ENCODE measurements at regions not wholly inside any gene's neighbourhood (a gene's known extent, or its start where the extent isn't known, plus 50 kb on each side); places are given as distances from the start of the nearest gene placed in this dataset.
A peak's percentile ranks its signal among the peaks of the same experiment; 100 is the strongest.

DNA sequence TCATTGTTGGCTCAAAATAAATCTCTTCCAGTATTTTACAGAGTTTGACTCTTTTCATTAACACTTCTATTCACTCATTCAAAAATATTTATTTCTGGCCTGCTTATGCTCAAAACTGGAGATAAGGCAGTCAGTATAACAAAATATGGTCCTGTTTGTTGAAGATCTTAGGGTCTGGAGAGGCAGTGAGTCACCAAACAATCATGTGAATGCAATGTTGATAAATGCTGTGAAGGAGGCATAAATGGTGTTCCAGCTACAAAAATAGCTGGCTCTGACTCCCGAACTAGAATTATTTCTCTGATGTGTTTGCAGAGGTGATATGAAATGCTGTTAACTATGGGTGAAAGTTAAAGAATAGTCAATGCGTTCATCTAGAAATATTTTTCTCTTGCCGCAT is 390.6 kb downstream of the AASDHPPT start:
- Histone ChIP-seq H3K27ac (ENCODE audit: low read depth in 2 of 2, low read length in 2 of 2) (no peak overlapping the region), H3K9me3 (ENCODE audit: control insufficient read depth in 2 of 3, insufficient read depth in 1 of 3, low read length in 3 of 3) (no peaks in the 10 kb centered on the region), H3K36me3 (ENCODE audit: control insufficient read depth in 2 of 3, insufficient read depth in 3 of 3, low read length in 3 of 3) (no peaks in the 10 kb centered on the region), H3K4me3 (ENCODE audit: low read length in 3 of 3) (no peak overlapping the region), H3K4me1 (ENCODE audit: control insufficient read depth in 2 of 3, insufficient read depth in 2 of 3, low read depth in 1 of 3, low read length in 3 of 3) (peaks cover 0 to 2% (median 0%) of the 10 kb centered on the region in 3 donors), H3K9ac (ENCODE audit: low read length in 3 of 3) (no peak overlapping the region), H3K27me3 (ENCODE audit: control insufficient read depth, insufficient read depth, low read length) (no peaks in the 10 kb centered on the region)
- TF ChIP-seq, protein P1, sequence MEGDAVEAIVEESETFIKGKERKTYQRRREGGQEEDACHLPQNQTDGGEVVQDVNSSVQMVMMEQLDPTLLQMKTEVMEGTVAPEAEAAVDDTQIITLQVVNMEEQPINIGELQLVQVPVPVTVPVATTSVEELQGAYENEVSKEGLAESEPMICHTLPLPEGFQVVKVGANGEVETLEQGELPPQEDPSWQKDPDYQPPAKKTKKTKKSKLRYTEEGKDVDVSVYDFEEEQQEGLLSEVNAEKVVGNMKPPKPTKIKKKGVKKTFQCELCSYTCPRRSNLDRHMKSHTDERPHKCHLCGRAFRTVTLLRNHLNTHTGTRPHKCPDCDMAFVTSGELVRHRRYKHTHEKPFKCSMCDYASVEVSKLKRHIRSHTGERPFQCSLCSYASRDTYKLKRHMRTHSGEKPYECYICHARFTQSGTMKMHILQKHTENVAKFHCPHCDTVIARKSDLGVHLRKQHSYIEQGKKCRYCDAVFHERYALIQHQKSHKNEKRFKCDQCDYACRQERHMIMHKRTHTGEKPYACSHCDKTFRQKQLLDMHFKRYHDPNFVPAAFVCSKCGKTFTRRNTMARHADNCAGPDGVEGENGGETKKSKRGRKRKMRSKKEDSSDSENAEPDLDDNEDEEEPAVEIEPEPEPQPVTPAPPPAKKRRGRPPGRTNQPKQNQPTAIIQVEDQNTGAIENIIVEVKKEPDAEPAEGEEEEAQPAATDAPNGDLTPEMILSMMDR (IDR thresholded peaks at IDR 0.05; ENCODE audit: borderline replicate concordance, extremely low read depth, insufficient read depth) = no peak
- no peak for FAIRE-seq
- intact Hi-C loops (cut with DNase I) = no loop called here
- no peak for DNase-seq

DNA sequence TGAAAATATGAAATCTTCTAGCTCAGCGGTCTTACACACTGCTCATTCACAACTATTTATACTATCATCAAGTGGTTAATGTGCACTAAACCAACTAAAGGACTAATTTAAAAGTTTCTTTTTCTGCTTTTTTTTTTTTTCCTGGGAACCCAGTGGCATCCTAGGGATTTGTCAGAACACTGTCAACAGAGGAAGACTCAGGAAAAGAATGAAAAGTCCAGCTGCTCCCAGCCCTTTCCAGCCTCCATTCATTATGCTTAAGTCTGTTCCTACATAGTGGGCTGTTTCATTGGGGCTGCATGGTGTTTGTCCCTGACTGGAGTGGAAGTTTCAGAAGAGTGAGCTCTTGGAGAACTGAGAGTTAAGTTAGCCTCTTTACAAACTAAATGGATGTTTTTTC is 391.1 kb downstream of the AASDHPPT start:
- FAIRE-seq = no peak
- no peaks in the 10 kb centered on the region for H3K36me3 ChIP-seq (ENCODE audit: control insufficient read depth in 2 of 3, insufficient read depth in 3 of 3, low read length in 3 of 3)

DNA sequence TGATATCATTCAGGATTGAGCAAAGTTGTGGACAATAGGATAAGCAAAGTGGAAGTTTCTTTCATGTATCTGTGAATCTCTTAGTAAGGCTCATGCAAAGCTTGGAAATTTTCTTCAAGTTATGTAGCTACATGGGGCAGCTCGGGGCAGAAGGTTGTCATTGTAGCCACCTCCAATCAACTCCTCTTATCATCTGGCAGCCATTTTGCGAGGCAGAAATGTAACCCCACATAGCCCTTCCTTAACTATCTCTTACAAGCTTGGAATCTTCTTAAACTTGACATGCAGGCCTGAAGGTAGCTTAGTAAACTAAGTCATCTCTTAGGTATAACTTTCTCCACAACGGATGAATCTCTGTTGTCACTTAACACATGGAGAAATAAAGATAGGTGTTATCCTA is 392.8 kb downstream of the AASDHPPT start:
- intact Hi-C loops (cut with DNase I) = no loop called here
- FAIRE-seq (no peak), DNase-seq (no peak)
- no peak overlapping the region for H3K4me3 ChIP-seq (ENCODE audit: low read length in 3 of 3)
- no peaks in the 10 kb centered on the region for H3K27me3 ChIP-seq (ENCODE audit: control insufficient read depth, insufficient read depth, low read length)
- H3K27ac ChIP-seq (ENCODE audit: low read depth in 2 of 2, low read length in 2 of 2) = no peak overlapping the region
- H3K4me1 ChIP-seq (ENCODE audit: control insufficient read depth in 2 of 3, insufficient read depth in 2 of 3, low read depth in 1 of 3, low read length in 3 of 3) = peaks cover 0 to 2% (median 0%) of the 10 kb centered on the region in 3 donors
- no peaks in the 10 kb centered on the region for H3K36me3 ChIP-seq (ENCODE audit: control insufficient read depth in 2 of 3, insufficient read depth in 3 of 3, low read length in 3 of 3)
- TF ChIP-seq, protein P1 (IDR thresholded peaks at IDR 0.05; ENCODE audit: borderline replicate concordance, extremely low read depth, insufficient read depth) = no peak
- H3K9me3 ChIP-seq (ENCODE audit: control insufficient read depth in 2 of 3, insufficient read depth in 1 of 3, low read length in 3 of 3) = no peaks in the 10 kb centered on the region
- no peak overlapping the region for H3K9ac ChIP-seq (ENCODE audit: low read length in 3 of 3)

More for the DNA sequence above, 391.1 kb downstream of the AASDHPPT start:
- H3K4me3 ChIP-seq (ENCODE audit: low read length in 3 of 3) = no peak overlapping the region
- intact Hi-C loops (cut with DNase I) = no loop called here
- H3K9ac ChIP-seq (ENCODE audit: low read length in 3 of 3) = no peak overlapping the region
- no peak for DNase-seq
- H3K9me3 ChIP-seq (ENCODE audit: control insufficient read depth in 2 of 3, insufficient read depth in 1 of 3, low read length in 3 of 3) = no peaks in the 10 kb centered on the region
- TF ChIP-seq, protein P1 (IDR thresholded peaks at IDR 0.05; ENCODE audit: borderline replicate concordance, extremely low read depth, insufficient read depth) = no peak
- no peaks in the 10 kb centered on the region for H3K27me3 ChIP-seq (ENCODE audit: control insufficient read depth, insufficient read depth, low read length)
- no peak overlapping the region for H3K27ac ChIP-seq (ENCODE audit: low read depth in 2 of 2, low read length in 2 of 2)
- H3K4me1 ChIP-seq (ENCODE audit: control insufficient read depth in 2 of 3, insufficient read depth in 2 of 3, low read depth in 1 of 3, low read length in 3 of 3) = peaks cover 0 to 2% (median 0%) of the 10 kb centered on the region in 3 donors

DNA sequence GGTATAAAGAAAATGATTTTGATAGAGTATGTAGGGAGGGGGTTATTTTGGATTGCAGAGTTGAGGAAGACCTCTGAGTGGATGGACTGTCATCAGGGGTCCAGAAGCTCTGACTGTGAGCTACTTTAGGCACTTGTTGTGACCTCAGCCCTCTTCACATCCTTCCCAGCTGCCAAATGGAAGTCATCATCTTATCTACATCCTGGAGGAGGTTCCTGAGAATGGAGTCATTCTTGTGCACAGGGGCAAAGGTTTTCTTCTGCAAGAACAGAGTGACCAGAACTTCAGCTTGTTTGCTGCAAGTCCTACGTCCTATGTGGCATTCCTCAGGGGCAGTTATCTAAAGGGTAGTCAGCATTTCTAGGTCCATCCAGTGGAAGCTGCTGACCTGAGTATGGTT is 393.8 kb downstream of the AASDHPPT start:
- no peak overlapping the region for H3K9ac ChIP-seq (ENCODE audit: low read length in 3 of 3)
- H3K9me3 ChIP-seq (ENCODE audit: control insufficient read depth in 2 of 3, insufficient read depth in 1 of 3, low read length in 3 of 3) = no peaks in the 10 kb centered on the region
- TF ChIP-seq, protein P1 (IDR thresholded peaks at IDR 0.05; ENCODE audit: borderline replicate concordance, extremely low read depth, insufficient read depth) = no peak
- no peaks in the 10 kb centered on the region for H3K27me3 ChIP-seq (ENCODE audit: control insufficient read depth, insufficient read depth, low read length)
- H3K36me3 ChIP-seq (ENCODE audit: control insufficient read depth in 2 of 3, insufficient read depth in 3 of 3, low read length in 3 of 3) = no peaks in the 10 kb centered on the region
- H3K27ac ChIP-seq (ENCODE audit: low read depth in 2 of 2, low read length in 2 of 2) = no peak overlapping the region
- peaks cover 0 to 2% (median 0%) of the 10 kb centered on the region in 3 donors for H3K4me1 ChIP-seq (ENCODE audit: control insufficient read depth in 2 of 3, insufficient read depth in 2 of 3, low read depth in 1 of 3, low read length in 3 of 3)
- DNase-seq (peak in 1 of 5 donors; percentile 46), FAIRE-seq (no peak)
- no peak overlapping the region for H3K4me3 ChIP-seq (ENCODE audit: low read length in 3 of 3)
- intact Hi-C loops (cut with DNase I) = no loop called here

All from kidney (tissue), 13 donors.